Mesodermal cell (in vitro differentiated cells): ENCODE measurements at regions not wholly inside any gene's neighbourhood (a gene's known extent, or its start where the extent isn't known, plus 50 kb on each side); places are given as distances from the start of the nearest gene placed in this dataset.

ENCODE experiments used
- H3K27ac ChIP-seq: 2 replicates; pipeline ENCODE4 v1.7.0; 2013; ENCODE audit warnings: mild to moderate bottlenecking, low read depth, low read length, moderate library complexity; ENCODE audit not compliant: severe bottlenecking
- H3K36me3 ChIP-seq: 2 replicates; pipeline ENCODE4 v1.7.1; 2013; ENCODE audit warnings: mild to moderate bottlenecking, low read length, moderate library complexity; ENCODE audit not compliant: control insufficient read depth, insufficient read depth
- H3K4me1 ChIP-seq: one replicate; pipeline ENCODE4 v1.7.1; 2013; ENCODE audit warnings: mild to moderate bottlenecking, low read length; ENCODE audit not compliant: insufficient read depth, control insufficient read depth, poor library complexity, severe bottlenecking
- H3K4me3 ChIP-seq: 2 replicates; pipeline ENCODE4 v1.7.0; 2013; ENCODE audit warnings: low read length, control low read depth, mild to moderate bottlenecking; ENCODE audit not compliant: insufficient read depth, poor library complexity, severe bottlenecking; ENCODE audit errors: extremely low read depth
- H3K9me3 ChIP-seq: 2 replicates; pipeline ENCODE4 v1.7.1; 2013; ENCODE audit warnings: mild to moderate bottlenecking, low read length, moderate library complexity; ENCODE audit not compliant: control insufficient read depth
- WGBS, 2 experiments: methylation state at CpG; one replicate each; pipeline ENCODE4 v1.1.5; 2013; ENCODE audit warnings: missing lambda C conversion rate in 2 of 2; ENCODE audit not compliant: insufficient coverage in 2 of 2; 5-methylcytosine and 5-hydroxymethylcytosine counted together

DNA sequence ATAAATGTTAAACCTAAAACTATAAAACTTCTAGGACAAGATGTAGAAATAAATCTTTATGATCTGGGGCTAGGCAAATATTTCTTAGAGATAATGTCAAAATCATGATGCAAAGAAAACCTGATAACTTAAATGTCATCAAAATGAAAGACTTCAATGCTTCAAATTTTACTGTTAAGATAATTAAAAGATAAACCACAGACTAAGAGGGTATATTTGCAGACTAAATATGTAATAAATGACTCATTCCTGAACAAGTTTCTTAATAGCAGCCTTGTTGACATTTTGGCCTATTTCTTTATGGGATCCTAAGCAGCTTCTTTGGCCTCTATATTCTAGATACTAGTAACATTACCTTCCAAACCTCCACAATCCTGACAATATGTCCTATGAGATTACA, 2878.3 kb upstream of the PCDH20 start:
- Histone ChIP-seq H3K9me3 (no peaks in the 10 kb centered on the region), H3K4me3 (no peak overlapping the region), H3K36me3 (no peaks in the 10 kb centered on the region), H3K4me1 (no peaks in the 10 kb centered on the region), H3K27ac (no peak overlapping the region)

DNA sequence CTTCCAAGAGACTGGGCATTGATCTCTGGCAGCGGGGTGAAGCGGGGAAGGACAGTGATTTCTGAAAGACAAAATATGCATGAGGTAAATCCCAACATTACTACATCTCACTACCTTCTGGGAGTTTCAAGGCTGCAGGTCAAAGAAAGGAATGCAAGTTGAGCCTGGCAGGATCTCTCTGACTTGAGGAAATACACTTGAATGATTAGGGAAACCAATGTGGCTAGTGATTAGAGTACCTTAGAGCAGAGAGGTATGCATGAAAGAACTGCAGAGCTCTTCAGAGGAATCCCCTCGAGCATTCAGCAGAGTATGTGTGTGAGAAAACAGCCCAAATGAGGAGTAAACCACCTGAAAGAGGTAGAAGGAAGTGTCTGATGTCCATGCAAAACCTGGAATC, 2874.1 kb upstream of the PCDH20 start:
- Histone ChIP-seq H3K4me3 (no peak overlapping the region), H3K36me3 (no peaks in the 10 kb centered on the region), H3K4me1 (no peaks in the 10 kb centered on the region), H3K9me3 (no peaks in the 10 kb centered on the region), H3K27ac (no peak overlapping the region)
- 56 to 100% methylated on average over 1 of the region's 3 CpGs for WGBS, 2 experiments

DNA sequence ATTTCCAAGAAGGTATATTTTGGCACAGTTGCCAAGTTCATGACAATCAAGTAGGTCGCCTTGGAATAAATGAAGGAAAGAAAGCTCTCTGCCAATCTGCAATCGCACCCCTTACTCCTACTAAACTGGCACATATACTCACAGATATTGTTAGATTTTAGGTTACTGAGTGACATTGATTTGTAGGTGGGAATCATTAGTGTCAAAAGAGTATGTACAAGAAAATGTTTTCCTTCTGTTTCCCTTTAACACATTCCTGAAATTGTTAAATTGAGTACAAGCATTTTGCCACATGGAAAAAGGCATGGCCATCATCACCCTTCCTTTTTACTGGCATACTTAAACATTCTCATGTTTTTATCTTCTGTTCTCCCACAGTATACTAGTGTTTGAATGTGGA, 2868.3 kb upstream of the PCDH20 start:
- H3K27ac ChIP-seq, result no peak overlapping the region
- peaks cover 4% of the 10 kb centered on the region for H3K4me1 ChIP-seq
- H3K4me3 ChIP-seq, result no peak overlapping the region
- WGBS, 2 experiments, result no CpG with 5 or more reads among the region's 2 CpGs
- no peaks in the 10 kb centered on the region for H3K36me3 ChIP-seq
- no peaks in the 10 kb centered on the region for H3K9me3 ChIP-seq

DNA sequence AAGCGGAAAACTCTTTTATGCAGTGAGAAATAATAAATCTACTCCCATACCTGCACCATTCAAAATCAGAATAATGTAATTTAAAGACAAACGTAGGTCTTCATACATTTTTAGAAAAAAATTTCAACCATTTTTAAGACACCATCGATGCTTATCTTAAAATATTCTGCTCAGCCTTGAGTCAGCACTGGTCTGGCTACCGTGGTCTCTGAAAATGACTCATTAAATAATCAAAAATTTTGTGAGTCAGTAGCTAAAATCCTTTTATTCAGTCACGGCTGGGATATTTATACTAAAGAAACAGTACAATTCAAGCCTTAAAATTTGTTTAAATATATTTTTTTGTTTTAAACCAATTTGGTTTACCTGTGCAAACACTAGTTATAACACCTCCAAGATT, 2862.8 kb upstream of the PCDH20 start:
- Histone ChIP-seq H3K36me3 (no peaks in the 10 kb centered on the region), H3K4me3 (no peak overlapping the region), H3K9me3 (peaks cover 3% of the 10 kb centered on the region), H3K27ac (no peak overlapping the region), H3K4me1 (peaks cover 4% of the 10 kb centered on the region)
- 83 to 100% methylated on average over 1 of the region's 5 CpGs for WGBS, 2 experiments

DNA sequence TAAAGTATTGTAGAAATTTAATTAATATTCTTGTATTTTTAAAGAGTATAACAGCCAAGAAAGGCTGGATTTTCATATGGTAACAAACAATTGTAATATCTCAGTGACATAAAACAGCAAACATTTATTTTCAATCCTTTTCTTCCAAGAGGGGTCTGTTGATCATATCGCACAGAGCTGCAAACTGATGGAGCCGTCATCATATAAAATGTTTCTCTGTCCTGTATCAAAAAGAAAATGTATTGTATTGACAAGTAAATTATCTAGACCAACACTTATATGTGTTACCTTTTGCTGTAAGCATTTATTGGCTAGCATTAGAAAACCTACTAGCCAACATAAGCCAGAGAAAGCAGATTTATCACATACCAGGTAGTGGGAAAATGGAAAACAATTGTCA, 2861.4 kb upstream of the PCDH20 start:
- H3K4me1 ChIP-seq, result peaks cover 4% of the 10 kb centered on the region
- H3K9me3 ChIP-seq, result peaks cover 3% of the 10 kb centered on the region
- no peak overlapping the region for H3K4me3 ChIP-seq
- WGBS, 2 experiments, result no CpG with 5 or more reads among the region's 2 CpGs
- H3K36me3 ChIP-seq, result no peaks in the 10 kb centered on the region
- no peak overlapping the region for H3K27ac ChIP-seq

DNA sequence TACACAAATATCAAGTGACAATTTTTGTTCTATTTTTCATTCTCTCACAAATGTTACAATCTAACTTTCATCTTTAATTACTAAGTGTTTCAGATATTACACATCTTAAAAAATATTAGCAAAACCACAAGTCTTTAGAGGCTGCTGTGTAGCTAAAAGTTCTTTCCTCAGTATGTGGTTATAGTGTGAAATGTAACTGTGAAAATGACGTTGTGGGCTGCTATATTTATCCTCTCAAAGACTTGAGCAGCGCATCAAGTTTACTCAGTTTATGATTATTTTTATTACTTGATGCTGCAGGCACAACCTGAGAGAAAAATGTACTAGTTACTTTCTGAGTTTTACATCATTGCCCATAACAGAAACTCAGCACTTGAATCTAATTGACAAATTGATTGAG, 2860.6 kb upstream of the PCDH20 start:
- WGBS, 2 experiments, result 80% methylated on average over 1 of the region's 2 CpGs; no CpG with 5 or more reads in 1 of the 2 experiments

DNA sequence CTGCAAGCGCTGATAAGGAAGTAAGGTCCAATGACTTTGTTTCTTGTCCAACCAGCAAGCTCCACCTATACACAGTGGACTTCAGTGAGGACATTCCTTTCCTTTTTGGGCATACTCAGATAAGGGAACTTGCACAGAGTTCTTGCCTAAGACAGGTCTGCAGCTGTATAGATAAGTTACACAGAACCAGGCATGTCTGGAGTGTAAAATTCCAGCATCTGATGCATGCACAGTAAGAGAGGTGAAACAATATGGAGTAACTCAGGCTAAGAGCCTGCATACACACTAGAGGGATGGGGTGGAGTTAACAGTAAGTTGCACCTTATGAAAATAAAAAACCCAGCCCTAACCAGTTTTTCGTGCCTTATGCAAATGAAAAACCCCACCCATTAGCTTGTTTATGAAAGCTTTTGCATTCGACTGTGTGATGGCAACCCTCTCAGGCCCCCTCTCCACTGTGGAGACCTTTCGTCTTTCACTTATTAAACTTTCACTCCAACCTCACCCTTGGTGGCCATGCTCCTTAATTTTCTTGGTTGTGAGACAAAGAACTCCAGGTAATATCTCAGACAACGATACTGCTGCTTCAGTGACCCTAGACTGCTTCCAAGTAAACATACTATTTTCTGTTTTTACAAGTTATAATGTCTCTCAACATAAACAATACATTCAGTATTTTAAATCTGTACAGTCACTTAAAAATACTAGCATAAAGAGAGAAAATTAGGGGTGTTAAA, 2859.0 kb upstream of the PCDH20 start:
- 71 to 86% methylated on average over 3 to 4 of the region's 5 CpGs for WGBS, 2 experiments
- Histone ChIP-seq H3K9me3 (peaks cover 3% of the 10 kb centered on the region), H3K36me3 (no peaks in the 10 kb centered on the region), H3K4me3 (no peak overlapping the region), H3K27ac (no peak overlapping the region), H3K4me1 (no peaks in the 10 kb centered on the region)

More for the DNA sequence above, 2860.6 kb upstream of the PCDH20 start:
- H3K27ac ChIP-seq, result no peak overlapping the region
- H3K4me3 ChIP-seq, result no peak overlapping the region
- H3K9me3 ChIP-seq, result peaks cover 3% of the 10 kb centered on the region
- no peaks in the 10 kb centered on the region for H3K36me3 ChIP-seq
- peaks cover 4% of the 10 kb centered on the region for H3K4me1 ChIP-seq

DNA sequence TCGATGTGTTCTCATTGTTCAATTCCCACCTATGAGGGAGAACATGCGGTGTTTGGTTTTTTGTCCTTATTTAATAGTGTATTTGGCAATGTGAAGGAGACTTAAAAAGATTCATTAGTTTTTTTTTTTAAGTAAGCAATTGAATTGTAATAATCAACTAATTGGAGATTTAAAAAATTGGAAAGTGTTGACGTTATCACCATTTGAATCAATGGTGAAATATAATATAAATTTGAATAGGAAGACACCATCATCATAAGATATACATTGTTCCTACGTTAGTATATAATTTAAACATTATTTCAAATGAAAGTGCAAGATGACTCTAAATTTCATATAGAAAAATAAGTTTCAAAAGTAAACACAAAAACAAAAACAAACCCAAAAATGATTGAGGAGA, 2858.1 kb upstream of the PCDH20 start:
- no CpG with 5 or more reads among the region's 4 CpGs for WGBS, 2 experiments
- Histone ChIP-seq H3K36me3 (no peaks in the 10 kb centered on the region), H3K4me1 (no peaks in the 10 kb centered on the region), H3K4me3 (no peak overlapping the region), H3K27ac (no peak overlapping the region), H3K9me3 (peaks cover 3% of the 10 kb centered on the region)

DNA sequence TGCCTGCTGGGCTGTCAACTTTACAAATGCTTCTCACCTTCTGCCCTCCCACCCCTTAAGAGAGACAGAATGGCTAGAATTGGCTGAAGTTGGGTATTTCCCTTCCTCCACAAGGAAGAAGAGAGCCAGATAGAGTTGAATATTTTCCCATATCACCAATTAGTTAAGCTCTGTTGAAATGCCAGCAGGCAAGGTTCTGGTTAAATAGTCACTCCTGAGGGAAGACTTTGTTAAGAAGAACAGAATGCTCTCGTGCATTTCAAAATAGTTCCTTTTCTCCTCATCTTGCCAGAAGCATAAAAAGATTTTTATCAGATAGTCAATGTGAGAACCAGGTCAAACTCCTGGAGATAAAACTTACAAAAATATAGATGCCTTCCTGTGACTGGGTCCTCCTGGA, 2857.0 kb upstream of the PCDH20 start:
- Histone ChIP-seq H3K36me3 (no peaks in the 10 kb centered on the region), H3K27ac (no peak overlapping the region), H3K4me3 (no peak overlapping the region), H3K4me1 (no peaks in the 10 kb centered on the region), H3K9me3 (peaks cover 3% of the 10 kb centered on the region)
- no CpG with 5 or more reads among the region's 1 CpG for WGBS, 2 experiments

DNA sequence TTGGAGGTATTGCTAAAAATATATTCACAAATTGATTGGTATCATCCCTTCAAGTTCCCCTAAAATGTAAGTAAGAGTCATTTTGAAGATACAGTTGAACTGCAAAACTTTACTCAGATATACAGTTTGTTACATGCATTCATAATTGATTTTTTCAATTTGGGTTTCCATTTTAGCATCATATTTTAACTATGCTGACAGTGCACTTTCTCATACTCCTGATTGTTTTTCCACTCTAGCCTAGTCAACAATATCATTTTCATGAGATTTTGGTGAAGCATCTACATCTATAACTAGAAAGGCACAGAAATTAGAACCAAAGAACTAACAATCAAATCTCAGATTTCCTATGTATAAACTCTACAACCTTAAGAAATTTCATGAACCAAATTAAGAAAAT, 2850.4 kb upstream of the PCDH20 start:
- no peaks in the 10 kb centered on the region for H3K36me3 ChIP-seq
- no peaks in the 10 kb centered on the region for H3K4me1 ChIP-seq
- H3K27ac ChIP-seq, result no peak overlapping the region
- no peak overlapping the region for H3K4me3 ChIP-seq
- H3K9me3 ChIP-seq, result peaks cover 4% of the 10 kb centered on the region

DNA sequence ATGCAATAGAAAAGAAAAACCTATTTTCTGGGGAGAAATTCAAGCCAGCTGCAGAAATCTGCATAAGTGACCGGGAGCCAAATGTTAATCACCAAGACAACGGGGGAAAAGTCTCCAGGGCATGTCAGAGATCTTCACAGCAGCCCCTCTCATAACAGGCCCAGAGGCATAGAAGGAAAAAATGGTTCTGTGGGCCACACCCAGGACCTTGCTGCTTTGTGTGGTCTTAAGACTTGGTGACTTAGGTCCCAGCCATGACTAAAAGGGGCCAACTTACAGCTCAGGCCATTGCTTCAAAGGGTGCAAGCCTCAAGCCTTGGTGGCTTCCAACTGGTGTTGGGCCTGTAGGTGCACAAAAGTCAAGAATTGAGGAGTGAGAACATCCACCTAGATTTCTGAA, 2847.6 kb upstream of the PCDH20 start:
- H3K4me3 ChIP-seq, result no peak overlapping the region
- no peaks in the 10 kb centered on the region for H3K36me3 ChIP-seq
- whole genome bisulfite sequencing, 2 experiments, result 83% methylated on average over 1 of the region's 2 CpGs; no CpG with 5 or more reads in 1 of the 2 experiments
- no peak overlapping the region for H3K27ac ChIP-seq
- H3K4me1 ChIP-seq, result no peaks in the 10 kb centered on the region
- peaks cover 4% of the 10 kb centered on the region for H3K9me3 ChIP-seq
